Stimulated activated memory B cell treated with anti-CD40 and anti-IgM and Interleukin-4, amounts not matched to agents 10 μg/mL and 1 μg/mL and 100 μg/mL, for 72 hours (primary cell): ENCODE measurements at regions not wholly inside any gene's neighbourhood (a gene's known extent, or its start where the extent isn't known, plus 50 kb on each side); places are given as distances from the start of the nearest gene placed in this dataset.
"Not testable (repeated sequence)": the region's sequence is repeated elsewhere in the genome, so short reads cannot be mapped to it uniquely, and the experiment has no call there.

ENCODE experiments used
- ATAC-seq: fragments of 150-1000 bp; cut with Tn5 transposase; 2 replicates; pipeline ENCODE4 v1.10.0; 2021
- H3K27ac Mint-ChIP-seq: one replicate; pipeline ENCODE4 v1.8.0; 2022; ENCODE audit warnings: mild to moderate bottlenecking, mixed read lengths
- H3K27me3 Mint-ChIP-seq: one replicate; pipeline ENCODE4 v1.8.0; 2022; ENCODE audit warnings: mixed read lengths
- H3K36me3 Mint-ChIP-seq: one replicate; pipeline ENCODE4 v1.8.0; 2022; ENCODE audit warnings: mixed read lengths
- H3K4me1 Mint-ChIP-seq: one replicate; pipeline ENCODE4 v1.8.0; 2022; ENCODE audit warnings: mixed read lengths
- H3K4me3 Mint-ChIP-seq: one replicate; pipeline ENCODE4 v1.8.0; 2022; ENCODE audit warnings: mild to moderate bottlenecking, moderate library complexity, mixed read lengths
- H3K9me3 Mint-ChIP-seq: one replicate; pipeline ENCODE4 v1.8.0; 2022; ENCODE audit warnings: mixed read lengths

DNA sequence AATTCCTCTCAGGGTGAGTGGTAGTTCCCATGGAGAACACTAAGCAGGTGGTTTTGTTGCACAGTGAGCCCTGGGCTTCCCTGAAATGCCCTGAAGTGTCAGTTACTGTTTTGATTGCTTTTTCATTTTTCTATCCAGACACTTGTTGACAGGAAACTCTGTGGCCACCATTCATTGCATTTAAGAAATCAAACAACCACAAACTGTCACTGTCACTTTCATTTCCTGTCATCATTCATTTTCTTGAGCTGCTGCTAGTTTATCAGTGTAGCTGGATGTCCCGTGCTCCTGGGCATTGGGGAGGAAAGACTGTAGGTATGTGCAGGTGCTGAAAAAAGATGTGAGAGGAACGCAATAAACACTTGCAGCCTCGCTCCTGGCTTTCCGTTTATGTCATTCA lies 891.6 kb upstream of the ZEB2 start:
- Mint-ChIP-seq H3K27ac (peak overlapping the region; percentile 17), H3K36me3 (no peaks in the 10 kb centered on the region), H3K9me3 (peaks cover 7% of the 10 kb centered on the region), H3K27me3 (peaks cover 30% of the 10 kb centered on the region), H3K4me3 (peak overlapping the region; percentile 38), H3K4me1 (peaks cover 32% of the 10 kb centered on the region)
- peak; percentile 90 for ATAC-seq

DNA sequence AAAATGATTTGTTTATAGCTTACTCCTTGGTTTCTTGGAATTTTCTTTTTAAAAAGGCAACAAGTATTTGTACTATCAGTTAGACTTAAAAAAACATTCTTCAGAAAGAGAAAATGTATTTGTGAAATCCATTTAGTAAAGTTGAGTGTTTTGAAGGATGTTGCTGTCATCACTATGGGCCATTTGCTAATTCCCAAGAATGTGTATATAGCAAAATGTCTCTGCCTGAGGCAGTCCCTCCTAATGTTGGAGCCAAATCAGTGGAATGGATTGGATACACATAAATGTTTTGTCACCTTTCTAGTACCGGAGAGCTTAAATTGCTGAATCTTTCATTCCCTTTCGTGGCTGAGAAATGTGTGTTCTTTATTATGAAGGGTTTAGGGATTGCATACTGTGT lies 890.2 kb upstream of the ZEB2 start:
- Mint-ChIP-seq H3K36me3 (no peaks in the 10 kb centered on the region), H3K4me3 (no peak overlapping the region), H3K27me3 (peaks cover 30% of the 10 kb centered on the region), H3K4me1 (peaks cover 32% of the 10 kb centered on the region), H3K9me3 (peaks cover 4% of the 10 kb centered on the region), H3K27ac (no peak overlapping the region)
- ATAC-seq, result no peak

DNA sequence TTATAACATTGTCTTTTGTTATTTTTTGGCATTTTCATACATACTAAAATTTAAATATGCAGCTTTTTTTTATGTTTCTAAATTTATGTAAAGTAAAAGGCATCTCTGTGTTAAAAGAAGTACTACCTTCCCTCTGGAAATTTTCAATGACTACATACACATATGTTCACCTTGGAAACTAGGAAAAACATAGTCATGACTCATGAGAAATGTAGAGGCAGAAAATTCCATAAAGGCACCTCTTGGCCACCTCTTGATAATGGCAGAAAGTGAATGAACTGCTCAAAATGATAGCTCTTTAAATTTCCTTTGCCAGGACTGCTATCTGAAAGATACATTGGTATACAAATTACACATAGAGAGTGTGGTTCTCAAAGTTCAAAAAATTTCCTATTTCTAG lies 889.1 kb upstream of the ZEB2 start:
- peaks cover 26% of the 10 kb centered on the region for H3K27me3 Mint-ChIP-seq
- peaks cover 2% of the 10 kb centered on the region for H3K9me3 Mint-ChIP-seq
- no peak overlapping the region for H3K27ac Mint-ChIP-seq
- no peak overlapping the region for H3K4me3 Mint-ChIP-seq
- no peaks in the 10 kb centered on the region for H3K36me3 Mint-ChIP-seq
- ATAC-seq, result no peak
- H3K4me1 Mint-ChIP-seq, result peaks cover 32% of the 10 kb centered on the region

DNA sequence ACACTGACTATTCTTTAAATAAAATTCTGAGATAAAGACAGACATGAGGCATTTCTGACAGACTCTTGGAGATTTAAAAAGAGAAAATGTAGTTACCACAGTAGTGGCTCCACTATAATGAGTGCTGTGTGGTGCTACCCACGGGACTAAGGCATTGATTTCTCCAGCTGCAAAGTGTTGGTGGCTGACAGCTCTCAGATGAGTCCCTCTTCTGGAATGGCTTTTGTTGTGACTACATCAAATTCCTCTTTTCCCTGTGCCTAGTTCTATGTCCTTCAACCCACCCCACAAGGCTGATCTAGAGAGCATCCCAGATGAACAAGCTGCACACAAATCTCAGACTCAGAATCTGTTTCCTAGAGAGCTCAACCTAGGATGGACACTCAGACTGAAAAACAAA lies 884.8 kb upstream of the ZEB2 start:
- Mint-ChIP-seq H3K36me3 (no peaks in the 10 kb centered on the region), H3K27me3 (peaks cover 10% of the 10 kb centered on the region), H3K4me3 (no peak overlapping the region), H3K27ac (no peak overlapping the region), H3K9me3 (no peaks in the 10 kb centered on the region), H3K4me1 (no peaks in the 10 kb centered on the region)
- peak; percentile 24 for ATAC-seq

DNA sequence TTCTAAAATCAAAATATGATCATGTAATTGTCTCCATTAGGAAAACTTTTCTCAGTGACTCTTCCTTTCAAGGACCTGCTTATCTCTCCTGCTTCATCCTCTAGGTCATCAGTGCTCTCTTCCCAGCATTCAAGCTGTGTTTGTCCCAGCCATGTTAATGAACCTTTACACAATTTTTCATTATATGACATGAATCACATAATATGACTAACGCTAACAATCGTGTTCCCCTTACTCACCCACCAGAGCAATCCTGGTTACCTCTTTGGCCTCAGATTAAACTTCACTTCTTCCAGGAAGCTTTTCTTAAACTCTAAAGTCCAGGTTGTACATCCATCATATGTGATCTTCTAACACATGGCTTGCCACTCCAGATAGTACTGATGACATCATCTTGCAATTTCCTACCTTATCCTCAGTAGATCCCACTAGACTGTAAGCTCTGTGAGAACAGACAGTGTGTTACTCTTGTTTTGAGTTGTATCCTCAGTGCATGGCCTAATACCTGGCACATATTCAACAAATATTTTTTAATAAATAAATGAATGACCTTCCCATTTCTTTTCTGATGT lies 882.9 kb upstream of the ZEB2 start:
- Mint-ChIP-seq H3K4me1 (no peaks in the 10 kb centered on the region), H3K27me3 (peaks cover 8% of the 10 kb centered on the region), H3K9me3 (no peaks in the 10 kb centered on the region), H3K4me3 (no peak overlapping the region), H3K27ac (no peak overlapping the region), H3K36me3 (no peaks in the 10 kb centered on the region)
- ATAC-seq, result no peak

DNA sequence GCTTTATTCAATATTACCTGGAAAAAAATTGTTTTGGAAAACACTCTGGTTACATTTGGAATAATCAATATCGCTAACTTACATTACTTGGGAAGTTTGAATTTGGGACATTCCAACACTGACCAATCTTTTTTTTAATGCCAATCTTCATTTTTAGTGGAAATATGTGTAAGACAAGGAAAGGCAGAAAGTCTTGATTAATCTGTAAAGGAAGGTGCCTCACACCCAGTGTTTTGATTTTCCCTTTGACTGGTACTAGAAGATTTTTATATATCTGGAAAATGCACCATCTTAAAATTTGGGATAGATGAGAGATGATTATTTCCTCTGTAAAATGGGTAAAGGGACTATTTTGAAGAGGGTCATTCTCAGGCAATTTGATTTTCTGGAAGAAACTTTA lies 879.2 kb upstream of the ZEB2 start:
- Mint-ChIP-seq H3K27ac (no peak overlapping the region), H3K27me3 (no peaks in the 10 kb centered on the region), H3K9me3 (no peaks in the 10 kb centered on the region), H3K36me3 (no peaks in the 10 kb centered on the region), H3K4me3 (no peak overlapping the region), H3K4me1 (no peaks in the 10 kb centered on the region)
- ATAC-seq, result no peak

DNA sequence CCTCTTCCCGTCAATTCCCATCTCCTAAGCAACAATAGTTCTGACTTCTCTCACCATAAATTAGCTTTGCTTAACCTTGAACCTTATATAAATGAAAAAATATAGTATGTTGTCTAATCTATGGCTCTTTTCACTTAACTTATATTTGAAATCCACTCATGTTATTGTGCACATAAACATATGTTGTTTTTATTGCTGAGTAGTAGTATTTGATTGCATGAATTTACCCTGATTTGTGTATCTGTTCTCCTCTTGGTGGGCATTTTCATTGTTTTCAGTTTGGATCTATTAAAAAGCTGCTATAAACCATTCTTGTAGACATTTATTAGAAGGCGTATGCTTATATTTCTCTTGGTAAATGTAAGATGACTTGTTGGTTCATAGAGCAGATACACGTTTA lies 874.3 kb upstream of the ZEB2 start:
- no peak for ATAC-seq
- Mint-ChIP-seq H3K4me1 (no peaks in the 10 kb centered on the region), H3K4me3 (no peak overlapping the region), H3K9me3 (peaks cover 3% of the 10 kb centered on the region), H3K27me3 (no peaks in the 10 kb centered on the region), H3K27ac (no peak overlapping the region), H3K36me3 (no peaks in the 10 kb centered on the region)

DNA sequence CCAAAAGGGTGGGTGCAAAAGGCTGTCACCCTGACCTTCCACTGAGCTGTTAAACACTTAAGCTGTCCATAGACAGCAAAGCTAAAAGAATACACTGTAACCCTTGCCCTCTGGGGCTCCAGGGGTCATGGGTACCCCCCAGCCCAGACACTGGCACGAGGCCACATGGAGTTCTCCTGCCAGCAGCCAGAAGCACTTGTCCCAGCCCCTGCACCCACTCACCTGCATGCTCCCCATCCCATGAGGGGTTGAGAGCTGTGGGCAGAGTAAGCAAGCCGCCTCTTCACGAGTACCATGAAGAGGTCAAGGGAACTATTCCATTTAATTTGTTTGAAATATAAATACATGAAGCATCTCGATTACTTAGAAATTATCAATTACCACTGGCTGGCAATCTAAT lies 867.1 kb upstream of the ZEB2 start:
- ATAC-seq, result peak; percentile 63
- no peak overlapping the region for H3K4me3 Mint-ChIP-seq
- peaks cover 3% of the 10 kb centered on the region for H3K9me3 Mint-ChIP-seq
- H3K36me3 Mint-ChIP-seq, result no peaks in the 10 kb centered on the region
- no peaks in the 10 kb centered on the region for H3K27me3 Mint-ChIP-seq
- H3K27ac Mint-ChIP-seq, result no peak overlapping the region
- H3K4me1 Mint-ChIP-seq, result no peaks in the 10 kb centered on the region

DNA sequence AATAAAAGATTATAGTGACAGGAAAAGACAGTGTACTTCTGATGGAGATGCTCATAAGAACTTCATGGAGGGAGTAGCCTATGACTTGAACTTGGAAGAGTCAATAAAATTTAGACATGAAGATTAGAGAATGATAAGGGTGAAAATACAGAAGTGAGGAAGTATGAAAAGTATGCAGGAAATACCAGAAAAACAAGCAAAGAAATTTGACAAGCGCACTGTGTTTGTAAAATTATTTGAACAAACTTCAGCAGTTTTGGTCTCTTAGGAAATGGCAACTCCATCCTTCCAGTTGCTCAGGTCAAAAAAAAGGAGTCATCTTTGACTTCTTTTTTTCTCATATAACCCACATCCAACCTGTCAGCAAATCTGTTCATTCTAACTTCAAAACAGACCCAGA lies 864.0 kb upstream of the ZEB2 start:
- no peak overlapping the region for H3K4me3 Mint-ChIP-seq
- no peaks in the 10 kb centered on the region for H3K9me3 Mint-ChIP-seq
- H3K27me3 Mint-ChIP-seq, result no peaks in the 10 kb centered on the region
- no peaks in the 10 kb centered on the region for H3K4me1 Mint-ChIP-seq
- no peak for ATAC-seq
- H3K27ac Mint-ChIP-seq, result no peak overlapping the region
- H3K36me3 Mint-ChIP-seq, result no peaks in the 10 kb centered on the region

DNA sequence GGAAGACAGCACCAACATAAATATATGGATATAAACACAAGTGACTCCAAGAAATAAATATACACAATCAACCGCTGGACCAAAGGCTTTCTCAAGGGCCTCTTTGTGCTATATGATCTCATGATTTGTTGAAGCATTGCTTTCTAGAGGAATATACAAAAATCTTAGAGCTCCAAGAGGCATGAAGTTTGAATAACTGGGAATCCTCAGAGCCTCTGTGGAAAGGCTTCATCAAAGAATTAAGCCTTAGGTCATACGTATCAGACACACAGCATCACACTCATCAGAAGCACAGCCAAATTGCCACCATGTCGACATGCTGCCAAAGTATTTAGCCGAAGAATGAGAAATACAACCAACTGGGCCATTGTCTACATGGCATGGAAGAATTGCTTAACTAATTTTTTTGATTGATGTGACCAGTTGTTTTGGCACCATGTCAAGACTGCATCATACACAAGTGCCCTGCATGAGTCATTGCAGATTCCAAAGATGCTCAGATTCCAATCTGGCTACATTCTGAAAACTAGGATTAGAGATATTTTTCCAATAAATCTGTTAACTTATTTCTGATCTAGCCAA lies 860.6 kb upstream of the ZEB2 start:
- H3K27me3 Mint-ChIP-seq, result no peaks in the 10 kb centered on the region
- no peaks in the 10 kb centered on the region for H3K4me1 Mint-ChIP-seq
- no peaks in the 10 kb centered on the region for H3K36me3 Mint-ChIP-seq
- H3K9me3 Mint-ChIP-seq, result no peaks in the 10 kb centered on the region
- no peak overlapping the region for H3K27ac Mint-ChIP-seq
- no peak overlapping the region for H3K4me3 Mint-ChIP-seq
- ATAC-seq, result no peak

DNA sequence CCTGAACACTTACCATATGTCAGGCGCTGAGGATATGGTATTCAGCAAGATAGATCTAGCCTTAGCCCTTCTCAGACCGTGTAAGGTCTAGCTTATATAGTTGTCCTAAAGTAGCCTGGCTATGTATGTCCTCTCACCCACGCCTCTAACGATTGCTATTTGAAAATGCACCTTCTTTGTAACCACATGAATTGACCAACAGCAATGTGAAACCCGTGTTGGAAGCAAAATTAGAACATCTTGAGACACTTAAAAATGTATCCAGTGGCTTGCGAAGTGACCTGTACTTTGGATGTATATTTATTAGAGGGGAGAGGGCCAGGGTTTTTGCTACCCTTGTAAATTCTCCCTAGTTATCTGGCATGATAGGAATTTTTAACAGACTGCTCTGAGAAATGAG lies 860.0 kb upstream of the ZEB2 start:
- Mint-ChIP-seq H3K9me3 (no peaks in the 10 kb centered on the region), H3K36me3 (no peaks in the 10 kb centered on the region), H3K4me3 (no peak overlapping the region), H3K27me3 (no peaks in the 10 kb centered on the region), H3K27ac (no peak overlapping the region), H3K4me1 (no peaks in the 10 kb centered on the region)
- no peak for ATAC-seq

DNA sequence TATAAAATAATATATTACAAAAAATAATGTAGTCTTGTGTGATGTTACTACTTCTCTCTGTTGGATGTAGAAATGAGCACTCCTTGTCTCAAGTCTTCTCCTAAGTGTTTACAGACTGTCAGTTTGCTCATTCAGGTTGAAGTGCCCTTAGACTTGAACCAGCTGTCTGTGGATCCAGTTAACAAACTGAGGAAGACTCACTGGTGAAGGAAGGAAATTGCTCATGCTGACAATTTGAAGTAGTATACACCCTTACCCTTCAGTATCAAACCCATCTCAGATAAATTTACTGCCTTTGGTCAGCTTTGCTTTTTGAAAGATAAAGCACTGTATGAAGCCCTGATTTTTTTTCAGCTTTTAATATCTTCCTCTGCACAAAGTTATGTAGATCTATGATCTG lies 854.2 kb upstream of the ZEB2 start:
- Mint-ChIP-seq H3K27me3 (no peaks in the 10 kb centered on the region), H3K4me1 (no peaks in the 10 kb centered on the region), H3K36me3 (no peaks in the 10 kb centered on the region), H3K9me3 (no peaks in the 10 kb centered on the region), H3K27ac (no peak overlapping the region), H3K4me3 (no peak overlapping the region)
- ATAC-seq, result no peak

DNA sequence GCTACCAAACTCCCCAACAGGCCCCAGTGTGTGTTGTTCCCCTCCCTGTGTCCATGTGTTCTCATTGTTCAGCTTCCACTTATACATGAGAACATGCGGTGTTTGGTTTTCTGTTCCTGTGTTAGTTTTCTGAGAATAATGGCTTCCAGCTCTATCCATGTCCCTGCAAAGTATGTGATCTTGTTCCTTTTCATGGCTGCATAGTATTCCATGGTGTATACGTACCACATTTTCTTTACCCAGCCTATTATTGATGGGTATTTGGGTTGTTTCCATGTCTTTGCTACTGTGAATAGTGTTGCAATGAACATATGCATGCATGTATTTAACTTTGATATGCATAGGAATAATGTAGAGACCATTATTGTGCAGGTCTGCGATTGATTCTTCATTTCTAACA lies 847.4 kb upstream of the ZEB2 start:
- not testable (repeated sequence) for H3K9me3 Mint-ChIP-seq, ATAC-seq, H3K4me3 Mint-ChIP-seq, H3K27ac Mint-ChIP-seq, H3K27me3 Mint-ChIP-seq, H3K36me3 Mint-ChIP-seq, H3K4me1 Mint-ChIP-seq

DNA sequence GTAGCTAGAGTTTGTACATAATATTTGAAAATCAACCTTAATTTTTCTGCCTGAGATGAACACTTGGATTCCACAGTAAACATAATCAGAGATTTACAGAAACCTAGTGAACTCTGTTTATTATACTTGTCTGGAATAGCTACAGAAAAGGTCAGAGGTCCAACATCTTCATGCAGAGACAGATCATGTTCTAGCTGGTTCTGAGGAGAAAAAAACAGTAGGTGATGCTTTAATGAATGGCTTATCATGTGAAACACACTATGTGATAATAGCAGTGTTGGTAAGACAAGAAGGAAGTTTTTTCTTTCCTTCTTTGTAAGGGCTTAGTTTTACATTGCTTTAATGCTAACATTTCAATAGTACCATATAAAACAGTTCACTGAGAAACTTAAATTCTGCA lies 846.4 kb upstream of the ZEB2 start:
- H3K4me1 Mint-ChIP-seq, result no peaks in the 10 kb centered on the region
- no peak overlapping the region for H3K27ac Mint-ChIP-seq
- no peaks in the 10 kb centered on the region for H3K36me3 Mint-ChIP-seq
- H3K27me3 Mint-ChIP-seq, result no peaks in the 10 kb centered on the region
- ATAC-seq, result no peak
- H3K9me3 Mint-ChIP-seq, result no peaks in the 10 kb centered on the region
- no peak overlapping the region for H3K4me3 Mint-ChIP-seq

DNA sequence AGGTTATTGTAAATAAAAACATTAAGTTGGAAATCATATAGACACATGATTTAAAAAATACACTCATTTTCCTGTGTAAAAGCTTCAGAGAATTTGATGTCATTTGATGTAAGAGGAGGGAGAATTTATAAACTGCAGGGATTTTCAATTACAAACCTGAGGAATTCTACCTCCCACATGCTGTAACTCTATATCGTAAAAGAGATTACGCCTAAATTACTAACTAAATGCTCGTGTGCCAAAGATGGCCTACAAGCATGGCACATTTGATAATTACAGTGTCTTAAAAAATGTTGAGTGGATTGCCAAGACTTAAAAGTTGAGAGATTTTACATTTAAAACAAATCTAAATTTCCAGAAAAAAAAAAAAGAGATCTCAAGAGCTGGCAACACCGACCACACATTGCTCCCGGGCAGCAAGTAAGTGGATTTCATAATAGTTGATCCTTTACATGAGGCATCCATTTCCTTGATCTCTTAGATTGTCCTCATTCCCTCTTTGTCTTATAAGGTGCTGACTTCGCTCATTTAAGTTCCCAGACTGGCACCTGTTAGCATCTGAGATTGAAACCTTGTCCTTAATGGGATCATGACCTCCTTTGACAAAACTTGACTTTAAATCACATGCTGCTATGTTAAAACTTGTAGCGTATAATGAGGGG lies 840.3 kb upstream of the ZEB2 start:
- H3K27ac Mint-ChIP-seq, result no peak overlapping the region
- no peak for ATAC-seq
- no peak overlapping the region for H3K4me3 Mint-ChIP-seq
- no peaks in the 10 kb centered on the region for H3K36me3 Mint-ChIP-seq
- H3K4me1 Mint-ChIP-seq, result no peaks in the 10 kb centered on the region
- H3K9me3 Mint-ChIP-seq, result no peaks in the 10 kb centered on the region
- no peaks in the 10 kb centered on the region for H3K27me3 Mint-ChIP-seq

DNA sequence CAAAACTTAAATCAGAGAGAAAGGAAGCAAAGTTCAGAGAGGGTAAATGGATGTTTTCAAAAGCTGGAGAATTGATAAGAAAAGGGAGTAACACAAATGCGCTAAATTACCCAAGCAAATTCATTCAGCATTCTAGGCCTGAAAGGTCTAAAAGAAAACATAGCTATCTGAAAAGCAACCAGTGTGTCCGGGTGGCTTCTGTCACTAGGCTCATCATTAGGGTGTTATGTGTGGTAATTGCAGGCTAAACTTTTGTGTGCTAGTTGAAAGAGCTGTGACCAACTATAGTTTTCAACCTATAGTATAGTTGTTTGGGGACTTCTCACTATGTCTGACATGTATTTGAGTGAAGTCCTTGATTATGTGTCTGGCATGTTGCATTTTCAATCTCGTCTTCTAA lies 839.6 kb upstream of the ZEB2 start:
- Mint-ChIP-seq H3K27ac (no peak overlapping the region), H3K27me3 (no peaks in the 10 kb centered on the region), H3K4me3 (no peak overlapping the region), H3K4me1 (no peaks in the 10 kb centered on the region), H3K9me3 (no peaks in the 10 kb centered on the region), H3K36me3 (no peaks in the 10 kb centered on the region)
- no peak for ATAC-seq
